Mesothelial cell of epicardium (in vitro differentiated cells): ENCODE measurements at regions not wholly inside any gene's neighbourhood (a gene's known extent, or its start where the extent isn't known, plus 50 kb on each side); places are given as distances from the start of the nearest gene placed in this dataset.

ENCODE experiments used
- DNase-seq, 2 experiments: peaks; one replicate each; pipeline ENCODE4 v3.0.0; 2021; ENCODE audit warnings: low spot score in 2 of 2; ENCODE audit not compliant: unreplicated experiment in 2 of 2
- H3K27ac Mint-ChIP-seq: 2 replicates; pipeline ENCODE4 v1.8.0; 2021; ENCODE audit warnings: mixed read lengths
- H3K27me3 Mint-ChIP-seq: 2 replicates; pipeline ENCODE4 v1.8.0; 2021; ENCODE audit warnings: low read depth, mixed read lengths
- H3K36me3 Mint-ChIP-seq: 2 replicates; pipeline ENCODE4 v1.8.0; 2021; ENCODE audit warnings: mixed read lengths
- H3K4me1 Mint-ChIP-seq: 2 replicates; pipeline ENCODE4 v1.8.0; 2021; ENCODE audit warnings: mixed read lengths
- H3K4me3 Mint-ChIP-seq: 2 replicates; pipeline ENCODE4 v1.8.0; 2021; ENCODE audit warnings: mild to moderate bottlenecking, moderate library complexity, mixed read lengths
- H3K9me3 Mint-ChIP-seq: 2 replicates; pipeline ENCODE4 v1.8.0; 2021; ENCODE audit warnings: mixed read lengths
- TF ChIP-seq, protein P1 (sequence below): fragments of 200-600 bp; sonication (generic); IDR thresholded peaks from one replicate; pipeline ENCODE4 v1.5.0; 2021; ENCODE audit warnings: antibody characterized with exemption; ENCODE audit not compliant: unreplicated experiment

DNA sequence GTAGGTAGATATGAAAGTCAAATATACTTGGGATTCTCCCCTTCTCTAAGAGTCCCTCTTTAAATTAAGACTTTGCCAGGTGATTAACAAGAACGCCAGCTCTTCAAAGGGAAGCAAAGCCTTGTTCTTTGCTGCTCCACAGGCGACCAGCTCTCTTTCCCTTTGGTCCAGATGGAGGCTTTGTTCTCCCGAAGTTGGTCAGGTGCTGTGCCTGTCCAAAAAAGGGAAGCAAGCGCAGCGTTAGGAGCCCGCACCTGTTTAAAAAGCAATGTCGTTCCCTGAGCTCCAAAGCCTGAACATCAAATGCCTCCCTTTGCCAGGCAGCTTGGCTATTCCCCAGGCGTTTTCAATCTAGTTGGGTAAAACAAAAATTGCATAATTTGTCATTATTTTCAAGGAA, 1913.1 kb upstream of the PIK3C3 start:
- H3K27ac Mint-ChIP-seq = no peak overlapping the region
- H3K36me3 Mint-ChIP-seq = no peaks in the 10 kb centered on the region
- no peak for DNase-seq
- TF ChIP-seq, protein P1, sequence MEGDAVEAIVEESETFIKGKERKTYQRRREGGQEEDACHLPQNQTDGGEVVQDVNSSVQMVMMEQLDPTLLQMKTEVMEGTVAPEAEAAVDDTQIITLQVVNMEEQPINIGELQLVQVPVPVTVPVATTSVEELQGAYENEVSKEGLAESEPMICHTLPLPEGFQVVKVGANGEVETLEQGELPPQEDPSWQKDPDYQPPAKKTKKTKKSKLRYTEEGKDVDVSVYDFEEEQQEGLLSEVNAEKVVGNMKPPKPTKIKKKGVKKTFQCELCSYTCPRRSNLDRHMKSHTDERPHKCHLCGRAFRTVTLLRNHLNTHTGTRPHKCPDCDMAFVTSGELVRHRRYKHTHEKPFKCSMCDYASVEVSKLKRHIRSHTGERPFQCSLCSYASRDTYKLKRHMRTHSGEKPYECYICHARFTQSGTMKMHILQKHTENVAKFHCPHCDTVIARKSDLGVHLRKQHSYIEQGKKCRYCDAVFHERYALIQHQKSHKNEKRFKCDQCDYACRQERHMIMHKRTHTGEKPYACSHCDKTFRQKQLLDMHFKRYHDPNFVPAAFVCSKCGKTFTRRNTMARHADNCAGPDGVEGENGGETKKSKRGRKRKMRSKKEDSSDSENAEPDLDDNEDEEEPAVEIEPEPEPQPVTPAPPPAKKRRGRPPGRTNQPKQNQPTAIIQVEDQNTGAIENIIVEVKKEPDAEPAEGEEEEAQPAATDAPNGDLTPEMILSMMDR = no peak
- no peak overlapping the region for H3K4me3 Mint-ChIP-seq
- H3K4me1 Mint-ChIP-seq = peaks cover 3% of the 10 kb centered on the region
- no peaks in the 10 kb centered on the region for H3K27me3 Mint-ChIP-seq
- H3K9me3 Mint-ChIP-seq = peaks cover 3% of the 10 kb centered on the region

DNA sequence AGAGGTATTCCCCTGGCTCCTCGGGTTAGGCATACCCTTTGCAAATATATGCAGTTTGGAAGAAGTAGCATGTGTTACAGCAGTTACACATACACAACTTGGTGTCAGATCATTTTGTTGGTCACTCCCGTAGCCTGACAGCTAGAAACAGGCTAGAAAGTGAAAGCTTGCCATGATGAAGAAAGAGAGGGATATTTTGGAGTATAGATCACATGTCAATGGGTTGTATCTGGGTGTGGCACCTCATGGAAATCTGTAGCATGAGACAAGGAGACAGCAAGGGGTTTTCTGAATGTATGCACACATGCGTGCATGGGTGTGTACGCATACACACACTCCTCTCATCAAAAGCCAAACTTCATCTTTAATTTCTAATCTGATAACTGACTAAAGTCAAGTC, 1914.5 kb upstream of the PIK3C3 start:
- DNase-seq = no peak
- H3K36me3 Mint-ChIP-seq = no peaks in the 10 kb centered on the region
- H3K27ac Mint-ChIP-seq = no peak overlapping the region
- peaks cover 3% of the 10 kb centered on the region for H3K4me1 Mint-ChIP-seq
- H3K9me3 Mint-ChIP-seq = no peaks in the 10 kb centered on the region
- H3K27me3 Mint-ChIP-seq = no peaks in the 10 kb centered on the region
- no peak overlapping the region for H3K4me3 Mint-ChIP-seq
- TF ChIP-seq, protein P1 = no peak

DNA sequence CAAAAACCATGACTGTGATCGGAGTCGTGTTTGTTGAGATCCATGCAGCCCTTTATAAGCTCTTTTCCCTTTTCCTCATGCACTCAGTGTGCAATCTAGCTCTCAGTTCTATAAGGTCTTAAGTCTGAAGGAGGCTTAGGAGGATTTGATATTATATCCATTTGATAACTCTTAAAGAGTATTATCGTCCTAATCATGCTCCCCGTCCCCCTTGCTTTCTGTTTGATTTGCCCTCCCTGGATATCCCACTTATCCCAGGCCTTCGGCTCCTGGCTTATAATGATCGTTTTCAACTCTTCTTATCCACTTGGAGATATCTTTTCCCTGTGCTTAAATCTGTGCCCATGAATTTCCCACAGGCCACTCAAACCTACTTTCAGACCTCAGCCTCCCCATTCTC, 1917.7 kb upstream of the PIK3C3 start:
- peaks cover 6% of the 10 kb centered on the region for H3K4me1 Mint-ChIP-seq
- H3K9me3 Mint-ChIP-seq = no peaks in the 10 kb centered on the region
- H3K27ac Mint-ChIP-seq = no peak overlapping the region
- DNase-seq = no peak
- no peak overlapping the region for H3K4me3 Mint-ChIP-seq
- no peaks in the 10 kb centered on the region for H3K36me3 Mint-ChIP-seq
- H3K27me3 Mint-ChIP-seq = no peaks in the 10 kb centered on the region
- TF ChIP-seq, protein P1 = no peak

DNA sequence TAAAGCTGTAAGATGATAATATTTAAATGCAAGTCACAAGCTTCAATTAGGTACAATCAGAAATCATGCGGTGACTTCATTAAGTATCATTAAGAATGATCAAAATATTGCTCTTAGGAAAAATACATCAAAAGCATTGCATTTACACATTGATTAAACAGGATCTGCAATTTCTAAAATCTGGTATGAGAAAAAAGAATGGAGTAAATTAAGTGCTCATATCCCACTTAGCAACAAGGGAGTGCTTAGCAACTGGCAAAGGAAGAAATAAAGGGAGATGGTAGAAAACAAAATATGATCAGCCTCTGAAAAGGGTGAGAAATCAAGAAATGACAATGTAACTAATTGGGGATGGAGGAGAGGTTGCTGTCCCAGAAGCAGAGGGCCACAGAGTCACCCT, 1918.2 kb upstream of the PIK3C3 start:
- no peak for DNase-seq
- peaks cover 6% of the 10 kb centered on the region for H3K4me1 Mint-ChIP-seq
- no peak overlapping the region for H3K27ac Mint-ChIP-seq
- H3K27me3 Mint-ChIP-seq = no peaks in the 10 kb centered on the region
- no peak overlapping the region for H3K4me3 Mint-ChIP-seq
- no peaks in the 10 kb centered on the region for H3K36me3 Mint-ChIP-seq
- no peaks in the 10 kb centered on the region for H3K9me3 Mint-ChIP-seq
- TF ChIP-seq, protein P1 = no peak

DNA sequence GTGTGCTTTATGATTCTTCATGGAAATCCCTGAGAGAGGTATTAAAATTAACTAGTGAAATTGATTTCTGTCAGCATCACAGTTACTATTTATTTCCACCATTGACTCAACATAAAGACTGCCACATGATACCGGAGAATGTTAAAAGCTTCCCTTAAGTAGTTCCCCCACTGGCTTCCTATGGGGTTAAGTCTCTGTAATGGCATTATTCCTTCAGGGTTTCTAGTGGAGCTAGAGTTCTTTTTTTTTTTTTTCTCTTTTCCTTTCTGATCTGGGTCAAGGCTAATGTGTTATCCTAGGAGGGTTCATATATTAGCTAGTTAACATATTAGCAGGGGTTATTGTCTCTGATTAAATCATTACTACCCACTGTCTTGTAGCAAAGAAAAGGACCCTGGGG, 1919.1 kb upstream of the PIK3C3 start:
- no peaks in the 10 kb centered on the region for H3K27me3 Mint-ChIP-seq
- TF ChIP-seq, protein P1 = no peak
- no peak for DNase-seq
- H3K27ac Mint-ChIP-seq = no peak overlapping the region
- H3K9me3 Mint-ChIP-seq = no peaks in the 10 kb centered on the region
- H3K36me3 Mint-ChIP-seq = no peaks in the 10 kb centered on the region
- peaks cover 6% of the 10 kb centered on the region for H3K4me1 Mint-ChIP-seq
- H3K4me3 Mint-ChIP-seq = no peak overlapping the region

DNA sequence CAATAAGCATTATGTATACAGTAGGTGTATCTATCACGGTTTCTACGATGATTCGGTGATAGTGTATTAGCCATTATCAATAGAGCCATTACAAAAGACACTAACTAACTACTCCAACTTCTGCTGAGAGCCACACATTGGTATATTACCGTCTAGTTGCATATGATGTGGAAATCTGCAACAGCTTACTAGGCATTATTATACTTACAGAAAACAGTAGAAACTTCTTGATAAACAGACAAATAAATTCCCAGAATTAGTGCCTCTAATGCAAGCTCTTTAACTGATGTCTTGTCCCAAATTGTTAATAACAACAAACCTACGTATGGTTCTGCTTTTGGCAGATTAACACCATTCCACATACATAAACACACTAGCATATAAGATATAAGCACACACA, 1923.0 kb upstream of the PIK3C3 start:
- Mint-ChIP-seq H3K27ac (no peak overlapping the region), H3K4me1 (peaks cover 7% of the 10 kb centered on the region), H3K36me3 (no peaks in the 10 kb centered on the region), H3K4me3 (no peak overlapping the region), H3K27me3 (no peaks in the 10 kb centered on the region), H3K9me3 (no peaks in the 10 kb centered on the region)
- no peak for DNase-seq
- TF ChIP-seq, protein P1 = no peak
